ENCODE measurements at regions not wholly inside any gene's neighbourhood (a gene's known extent, or its start where the extent isn't known, plus 50 kb on each side); places are given as distances from the start of the nearest gene placed in this dataset.

DNA sequence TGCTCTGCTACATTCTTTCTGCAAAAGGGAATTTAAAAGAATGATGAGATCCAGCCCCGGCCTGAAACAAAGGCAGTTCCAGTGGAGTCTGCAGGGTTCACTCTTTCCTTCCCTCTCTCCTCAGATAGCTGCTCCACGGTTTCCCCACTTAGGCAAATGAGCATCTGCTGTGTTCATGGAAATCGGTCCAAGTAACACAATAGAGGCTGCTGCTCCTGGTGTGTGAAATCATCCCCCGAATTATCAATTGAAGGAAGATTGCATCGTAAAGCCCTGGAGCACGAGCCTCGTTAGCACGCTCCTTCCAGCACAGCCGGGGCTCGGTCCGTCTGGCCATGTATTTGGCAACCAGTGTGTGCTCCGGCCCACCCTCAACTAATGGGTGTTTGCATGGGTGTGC, 108.3 kb upstream of the DPP6 start:
- TF ChIP-seq SUZ12 (IDR thresholded peaks at IDR 0.05; ENCODE audit: extremely low read depth, insufficient read depth, insufficient read length) (no peak), YY1 (IDR thresholded peaks at IDR 0.05; ENCODE audit: insufficient read depth, insufficient read length) (no peak)

All from NT2/D1 (cell line).